GM18505 (cell line): ENCODE measurements at regions not wholly inside any gene's neighbourhood (a gene's known extent, or its start where the extent isn't known, plus 50 kb on each side); places are given as distances from the start of the nearest gene placed in this dataset.
"Not testable (repeated sequence)": the region's sequence is repeated elsewhere in the genome, so short reads cannot be mapped to it uniquely, and the experiment has no call there.

Source experiments
- ATAC-seq: cut with Tn5 transposase; IDR thresholded peaks from one replicate; pipeline ENCODE4 v1.9.1; 2021; ENCODE audit not compliant: unreplicated experiment
- POLR2A ChIP-seq: IDR thresholded peaks from 4 replicates; pipeline ENCODE4 v1.6.1; 2011; ENCODE audit warnings: borderline replicate concordance; ENCODE audit not compliant: insufficient read depth, insufficient read length; ENCODE audit errors: extremely low read depth

DNA sequence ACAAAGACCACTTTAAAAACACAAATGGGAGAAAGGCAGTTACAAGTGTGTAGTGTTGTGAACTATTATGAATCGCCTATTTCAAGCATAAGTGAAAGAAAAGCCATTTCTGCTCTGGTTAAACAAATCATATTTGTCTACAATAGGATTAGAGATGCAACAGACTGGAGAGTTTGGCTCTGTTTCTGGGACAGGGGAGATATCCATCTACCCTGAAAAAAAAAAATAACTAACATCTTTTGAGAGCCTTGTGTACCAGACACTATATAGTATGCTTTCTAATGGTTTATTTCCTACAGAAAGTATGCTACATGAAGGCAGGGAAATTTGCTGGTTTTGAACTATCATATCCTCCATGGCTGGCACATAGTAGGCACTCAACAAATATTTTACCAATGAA, 106.7 kb upstream of the FHIT start:
- ATAC-seq: no peak
- no peak for TF ChIP-seq POLR2A

GRCh38 chr3:61358364-61358763, 107.1 kb upstream of the FHIT start:
- no peak for TF ChIP-seq POLR2A
- peak; percentile 97 for ATAC-seq

- ATAC-seq: no peak
- no peak for TF ChIP-seq POLR2A
Observed at GRCh38 chr3:61360297-61360965, 109.2 kb upstream of the FHIT start.

DNA sequence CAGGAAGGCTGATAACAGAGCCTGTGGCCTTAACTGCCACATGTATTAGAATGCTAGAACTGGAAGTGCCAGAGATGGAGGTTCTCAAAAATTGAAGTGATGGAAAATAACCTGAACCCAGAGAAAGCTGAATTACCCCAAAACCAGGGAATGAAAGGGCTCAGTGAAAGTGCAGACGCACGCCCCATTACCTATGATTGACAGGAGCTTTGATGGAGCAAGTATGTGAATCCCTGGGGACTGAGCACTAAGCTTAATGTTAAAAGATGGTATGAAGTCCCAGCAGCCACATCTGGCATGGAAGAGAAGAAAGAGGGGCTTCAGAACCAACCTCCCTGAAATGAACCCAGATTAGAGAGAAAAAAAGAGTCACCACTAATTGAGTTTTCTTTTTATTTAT, 118.4 kb upstream of the FHIT start:
- TF ChIP-seq POLR2A: no peak
- ATAC-seq: no peak

GRCh38 chr3:61371123-61371522, 119.9 kb upstream of the FHIT start:
- TF ChIP-seq POLR2A: no peak
- no peak for ATAC-seq

DNA sequence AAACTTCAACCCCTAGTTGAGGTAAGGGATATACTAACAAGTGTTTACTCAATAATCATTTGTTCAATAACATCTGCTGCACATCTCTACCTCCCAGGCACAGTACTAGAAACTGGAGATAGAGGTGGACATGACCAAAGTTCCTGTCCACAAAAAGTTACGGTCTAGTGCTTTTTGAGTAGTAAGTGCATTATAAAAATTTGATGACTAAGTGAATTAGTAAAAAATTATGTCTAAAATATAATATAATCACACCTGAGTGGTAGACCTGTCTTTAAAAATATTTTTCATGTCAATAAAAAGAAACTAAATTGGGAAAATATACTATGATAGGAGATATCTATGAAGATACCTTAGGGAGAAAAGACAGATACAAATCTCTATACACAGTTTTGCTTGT, 121.5 kb upstream of the FHIT start:
- no peak for TF ChIP-seq POLR2A
- no peak for ATAC-seq

- ATAC-seq: no peak
- no peak for TF ChIP-seq POLR2A
Observed at GRCh38 chr3:61378311-61378710, 127.1 kb upstream of the FHIT start.

- ATAC-seq: no peak
- no peak for TF ChIP-seq POLR2A
Observed at GRCh38 chr3:61381745-61382392, 130.6 kb upstream of the FHIT start.

DNA sequence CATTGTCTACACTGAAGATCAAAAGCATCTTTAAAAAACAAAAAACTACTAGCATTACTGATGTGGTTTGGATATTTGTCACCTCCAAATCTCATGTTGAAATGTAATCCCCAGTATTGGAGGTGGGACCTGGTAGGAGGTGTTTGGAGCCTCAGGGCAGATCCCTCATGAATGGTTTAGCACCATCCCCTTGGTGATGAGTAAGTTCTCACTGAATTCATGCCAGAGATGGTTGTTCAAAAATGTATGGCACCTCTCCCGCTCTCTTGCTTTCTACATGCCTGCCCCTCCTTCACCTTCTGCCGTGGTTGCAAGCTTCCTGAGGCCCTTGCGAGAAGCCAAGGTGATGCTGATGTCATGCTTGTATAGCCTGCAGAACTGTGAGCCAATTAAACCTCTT, 136.6 kb upstream of the FHIT start:
- no peak for TF ChIP-seq POLR2A
- no peak for ATAC-seq

GRCh38 chr3:61393480-61393947, 142.3 kb upstream of the FHIT start:
- not testable (repeated sequence) for ATAC-seq

DNA sequence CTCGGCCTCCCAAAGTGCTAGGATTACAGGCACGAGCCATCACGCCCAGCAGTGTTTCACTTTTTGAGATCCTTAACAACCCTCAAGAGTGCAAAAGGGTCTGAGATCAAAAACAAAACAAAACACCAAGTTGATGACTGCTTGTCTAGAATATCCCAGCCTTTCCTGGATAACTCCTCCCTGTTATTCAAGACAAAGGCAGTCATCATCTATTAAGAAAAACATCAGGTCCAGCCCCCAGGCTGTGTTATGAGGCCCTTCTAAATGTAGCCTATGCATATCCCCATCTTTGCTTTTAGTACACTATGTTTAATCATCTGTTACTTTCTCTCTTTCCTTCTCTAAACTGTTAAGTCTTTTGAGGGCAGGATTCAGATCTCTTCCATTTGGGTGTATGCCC, 150.1 kb upstream of the FHIT start:
- no peak for ATAC-seq
- no peak for TF ChIP-seq POLR2A

DNA sequence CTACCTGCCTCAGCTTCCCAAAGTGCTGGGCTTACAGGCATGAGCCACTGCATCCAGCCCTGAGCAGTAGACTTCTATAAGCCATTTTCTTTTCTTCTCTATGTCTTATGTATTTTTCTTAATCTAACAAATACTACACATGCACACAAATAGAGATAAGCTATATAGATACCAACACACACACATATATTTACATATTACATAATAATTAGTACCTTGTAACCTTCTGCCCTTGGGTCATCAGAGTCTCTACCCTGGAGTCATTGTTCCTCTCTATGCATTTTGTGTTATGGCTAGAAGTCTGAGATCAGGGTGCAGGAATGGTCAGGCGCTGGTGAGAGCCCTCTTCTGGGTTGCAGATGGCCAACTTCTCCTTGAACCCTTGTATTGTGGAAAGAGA, 154.0 kb upstream of the PTPRG start:
- ATAC-seq: no peak

GRCh38 chr3:61409638-61410037, 151.7 kb upstream of the PTPRG start:
- no peak for ATAC-seq
- TF ChIP-seq POLR2A: no peak

More for the DNA sequence above, 154.0 kb upstream of the PTPRG start:
- TF ChIP-seq POLR2A: no peak

GRCh38 chr3:61410358-61410757, 151.0 kb upstream of the PTPRG start:
- not testable (repeated sequence) for ATAC-seq
